HG02970 (cell line): ENCODE measurements at regions not wholly inside any gene's neighbourhood (a gene's known extent, or its start where the extent isn't known, plus 50 kb on each side); places are given as distances from the start of the nearest gene placed in this dataset.

ENCODE experiments used
- ATAC-seq: cut with Tn5 transposase; IDR thresholded peaks from one replicate; pipeline ENCODE4 v1.9.1; 2021; ENCODE audit warnings: mild to moderate bottlenecking, moderate library complexity, moderate number of reproducible peaks; ENCODE audit not compliant: unreplicated experiment, low FRiP score

DNA sequence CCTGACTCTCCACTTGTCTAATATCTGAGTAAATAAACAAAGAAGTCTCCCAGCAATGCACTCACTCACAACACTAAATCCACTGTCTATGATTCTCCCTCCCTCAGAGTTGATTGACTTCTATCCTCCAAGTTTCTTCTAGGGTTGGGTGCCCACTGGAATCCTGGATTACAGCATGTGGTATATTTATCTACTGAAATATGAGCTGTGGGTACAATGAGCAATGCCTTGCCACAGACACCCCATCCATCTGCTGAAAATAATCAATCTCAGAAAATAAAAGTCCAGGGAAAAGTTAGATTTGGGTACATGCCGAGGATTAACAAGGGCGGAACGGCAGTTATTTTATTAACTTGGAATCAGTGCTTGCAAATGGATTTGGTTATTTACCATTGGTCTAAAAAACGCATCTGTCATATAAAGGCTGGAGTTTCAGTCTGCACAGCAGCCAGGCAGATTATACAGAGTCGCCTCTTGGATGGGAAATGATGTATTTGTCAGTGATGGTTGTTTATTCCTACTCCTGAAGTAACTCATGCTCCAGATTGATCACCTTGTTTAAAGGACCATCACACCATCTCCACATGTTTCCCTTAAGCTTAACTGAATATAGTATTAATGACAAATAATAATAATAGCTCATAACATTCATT is 193.9 kb upstream of the SOX9 start:
- no peak for ATAC-seq

DNA sequence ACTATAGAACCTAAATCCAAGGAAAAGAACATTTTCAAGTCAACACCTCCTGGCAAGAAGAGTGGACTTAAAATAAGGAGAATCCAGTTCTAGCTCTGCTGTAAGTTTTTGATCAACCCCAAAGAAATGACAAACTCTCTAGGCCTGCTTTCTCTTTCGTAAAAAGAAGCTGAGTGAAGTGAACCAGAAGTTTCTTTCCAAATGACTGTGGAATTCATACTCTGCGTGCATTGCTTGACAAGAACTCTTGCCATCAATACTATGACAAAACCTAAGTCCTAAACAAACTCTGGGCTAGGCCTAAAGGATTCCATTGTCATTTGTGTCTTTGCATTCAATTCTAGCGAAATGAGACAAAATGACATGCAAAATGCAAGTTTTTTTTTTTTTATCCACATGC is 187.5 kb upstream of the SOX9 start:
- no peak for ATAC-seq

DNA sequence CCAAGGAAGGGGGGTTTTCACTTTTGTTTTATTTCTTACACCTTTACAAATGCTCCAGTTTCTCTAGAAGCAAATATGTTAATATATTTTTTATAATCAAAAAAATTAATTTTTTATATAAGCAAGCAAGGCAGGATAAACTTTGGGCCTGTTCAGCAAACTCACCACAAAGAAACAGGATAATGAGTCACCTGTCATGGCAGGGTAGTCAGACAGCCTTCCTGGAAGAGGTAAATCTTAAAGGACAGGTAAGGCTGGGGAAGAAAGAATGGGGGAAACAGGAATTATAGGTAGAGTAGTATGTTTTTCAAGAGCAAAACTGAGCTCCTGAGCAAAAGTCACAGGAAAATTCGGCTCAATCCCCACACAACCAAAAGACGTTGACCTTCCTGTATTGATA is 186.3 kb upstream of the SOX9 start:
- ATAC-seq, result no peak

DNA sequence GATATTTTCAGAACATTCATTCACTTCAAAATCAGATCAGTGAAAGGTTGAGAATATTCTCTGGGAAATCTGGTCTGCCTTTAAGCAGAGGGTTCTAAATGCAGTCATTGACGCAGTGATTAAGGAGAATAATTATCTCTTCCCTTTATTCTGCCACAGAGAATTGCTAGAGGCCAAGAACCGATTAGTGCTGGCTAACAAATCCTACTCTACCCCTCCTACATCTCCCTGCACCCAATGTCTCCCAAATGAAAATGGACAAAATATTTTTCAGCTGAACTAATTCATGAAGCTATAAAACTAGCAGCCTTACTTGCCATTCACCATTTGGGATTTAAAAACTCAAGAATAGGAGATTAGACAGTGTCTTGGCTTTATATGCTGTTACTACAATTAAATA is 185.5 kb upstream of the SOX9 start:
- ATAC-seq, result no peak

DNA sequence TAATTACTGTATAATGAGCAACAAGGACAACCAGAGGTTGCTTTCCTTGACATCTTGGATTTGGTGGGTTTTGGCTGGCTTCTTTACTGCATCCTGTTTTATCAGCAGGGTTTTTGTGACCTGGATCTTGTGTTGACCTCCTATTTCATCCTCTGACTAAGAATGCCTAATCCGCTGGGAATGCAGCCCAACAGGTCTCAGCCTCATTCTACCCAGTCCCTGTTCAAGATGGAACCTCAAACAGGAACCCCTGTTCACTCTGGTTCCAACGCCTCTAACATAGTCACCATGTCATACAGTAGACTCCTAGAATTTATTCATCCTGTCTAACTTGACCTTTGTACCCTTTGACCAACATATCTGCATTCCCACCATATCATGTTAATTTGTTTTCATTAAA is 183.8 kb upstream of the SOX9 start:
- ATAC-seq, result no peak

DNA sequence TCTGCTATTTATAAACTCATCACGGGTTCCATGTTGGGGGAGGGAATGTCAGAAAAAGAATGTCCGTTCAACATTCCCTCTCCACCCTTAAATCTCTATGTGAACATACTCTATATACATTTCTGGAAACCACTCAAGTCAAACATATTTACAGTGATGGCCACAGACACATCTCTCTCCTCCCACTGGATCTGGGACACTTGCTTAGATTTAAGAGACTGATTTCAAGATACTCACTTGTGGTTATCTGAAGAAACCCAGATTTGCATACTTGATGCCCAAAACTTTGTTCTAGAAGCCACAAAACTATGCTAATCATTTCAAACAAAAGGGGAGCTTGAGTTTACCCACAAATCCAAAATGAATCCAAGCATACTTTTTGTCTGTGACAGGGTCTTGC is 182.9 kb upstream of the SOX9 start:
- no peak for ATAC-seq

DNA sequence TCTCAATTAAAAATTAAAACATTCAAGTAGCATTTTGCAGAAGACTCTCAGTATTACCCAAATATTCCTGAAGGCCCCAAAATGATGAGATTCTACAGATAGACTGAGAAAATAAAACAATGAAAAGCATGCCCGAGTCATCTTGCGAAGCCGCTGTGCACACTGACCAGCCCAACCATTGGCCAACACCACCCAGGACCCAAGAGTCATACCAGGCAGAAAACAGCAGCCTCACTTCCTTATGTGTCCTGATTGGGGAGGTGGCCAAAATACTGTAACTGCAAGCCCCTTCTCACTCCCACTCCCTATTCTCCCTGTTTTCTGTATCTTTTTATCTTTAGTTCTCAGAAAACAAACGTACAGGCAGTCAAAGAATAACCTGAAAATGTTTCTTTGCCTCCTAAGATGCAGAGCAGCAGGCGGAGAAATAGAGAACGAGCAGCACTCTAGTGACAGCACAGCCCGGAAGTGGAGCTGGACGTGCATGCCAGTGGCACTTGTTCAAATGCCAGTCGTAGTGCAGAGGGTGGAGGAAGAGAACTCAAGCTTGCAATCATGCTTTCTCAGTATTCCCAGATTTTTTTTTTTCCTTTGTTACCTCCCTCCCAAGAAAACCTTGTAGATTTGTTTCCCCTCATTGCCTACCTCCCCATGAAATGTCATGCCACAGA is 182.3 kb upstream of the SOX9 start:
- ATAC-seq, result no peak

DNA sequence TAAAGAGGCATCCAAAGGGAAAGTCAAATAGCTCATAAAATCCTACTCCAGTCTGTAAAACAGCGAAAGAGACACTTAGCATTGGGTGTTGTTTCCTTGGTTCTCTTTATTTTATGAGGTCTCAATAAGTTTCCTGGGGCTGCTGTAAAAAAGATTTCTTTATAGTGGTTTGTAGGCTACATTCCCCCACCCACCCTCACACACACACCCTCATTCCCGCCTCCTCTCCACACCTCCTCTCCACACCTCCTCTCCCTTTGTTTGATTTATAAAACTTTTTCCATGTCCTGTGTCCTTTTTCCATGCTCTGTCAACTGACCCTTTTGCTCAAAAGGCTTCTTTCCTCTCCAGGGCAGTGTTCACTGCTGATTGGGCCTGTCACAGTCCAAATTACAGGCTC is 178.9 kb upstream of the SOX9 start:
- no peak for ATAC-seq

DNA sequence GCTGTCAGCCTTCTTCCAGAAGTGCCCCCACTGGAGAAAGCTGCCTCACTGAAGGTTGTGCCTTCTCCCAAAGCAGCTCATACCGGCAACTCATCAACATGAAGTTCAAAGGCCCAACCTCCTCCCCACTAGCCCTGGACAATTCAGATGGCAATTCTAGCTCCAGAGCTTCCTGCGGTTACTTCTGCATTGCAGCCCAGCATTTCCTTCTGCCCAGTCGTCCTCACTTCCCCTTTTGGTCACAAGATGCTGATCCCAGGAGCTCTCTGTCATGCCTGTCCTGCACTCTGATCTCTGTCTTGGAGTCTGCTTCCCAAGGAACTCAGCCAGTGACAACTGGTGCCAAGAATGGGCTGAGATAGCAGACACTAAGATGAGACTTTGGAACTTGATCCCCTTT is 178.2 kb upstream of the SOX9 start:
- no peak for ATAC-seq

DNA sequence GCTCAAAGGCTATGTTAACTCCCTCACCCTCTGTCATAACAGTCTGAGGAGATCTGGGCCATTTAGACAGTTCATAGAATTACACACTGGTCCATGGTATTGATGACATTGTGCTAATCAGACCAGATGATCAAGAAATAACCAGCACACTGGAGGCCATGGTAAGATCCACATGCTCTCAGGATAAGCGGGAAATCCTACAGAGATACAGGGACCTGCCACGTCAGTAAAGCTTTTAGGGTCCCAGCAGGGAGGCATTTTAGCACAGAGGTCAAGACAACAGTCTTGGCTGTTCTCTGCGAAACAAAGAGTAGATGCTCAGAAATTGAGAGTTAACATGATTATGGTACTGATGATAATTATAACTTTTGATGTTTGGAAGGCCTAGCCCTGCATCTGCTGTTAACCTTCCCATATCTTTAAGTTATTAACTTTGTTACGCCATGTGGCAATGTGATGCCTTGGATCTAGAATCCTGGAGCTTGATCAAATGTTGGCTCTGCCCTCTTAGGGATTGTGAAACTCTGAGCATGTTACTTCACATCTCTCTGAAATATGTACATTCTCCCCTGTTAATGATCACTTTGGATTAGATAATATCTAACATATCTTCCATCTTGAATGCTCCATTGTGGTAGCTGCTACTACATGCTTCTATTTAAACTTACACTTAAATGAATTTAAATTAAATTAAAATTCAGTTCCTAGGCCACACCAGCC is 172.0 kb upstream of the SOX9 start:
- ATAC-seq, result no peak

DNA sequence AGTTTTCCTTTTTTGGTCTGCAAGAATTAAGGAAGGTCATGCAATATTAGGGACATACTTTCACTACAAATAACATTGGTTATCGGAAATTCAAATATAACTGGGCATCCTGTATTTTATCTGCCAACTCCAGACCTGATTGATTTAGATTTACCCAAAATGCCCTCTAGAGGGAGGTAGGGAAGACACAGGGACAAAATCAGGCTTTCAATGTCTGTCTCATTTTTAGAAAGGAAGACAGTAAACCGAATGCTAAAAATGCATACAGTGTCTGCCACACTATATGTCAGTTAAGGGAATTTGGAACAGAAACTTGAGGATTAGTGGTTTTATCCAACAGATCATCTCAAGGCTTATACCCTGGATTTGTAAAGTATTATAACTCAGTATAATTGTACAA is 161.7 kb upstream of the SOX9 start:
- no peak for ATAC-seq

DNA sequence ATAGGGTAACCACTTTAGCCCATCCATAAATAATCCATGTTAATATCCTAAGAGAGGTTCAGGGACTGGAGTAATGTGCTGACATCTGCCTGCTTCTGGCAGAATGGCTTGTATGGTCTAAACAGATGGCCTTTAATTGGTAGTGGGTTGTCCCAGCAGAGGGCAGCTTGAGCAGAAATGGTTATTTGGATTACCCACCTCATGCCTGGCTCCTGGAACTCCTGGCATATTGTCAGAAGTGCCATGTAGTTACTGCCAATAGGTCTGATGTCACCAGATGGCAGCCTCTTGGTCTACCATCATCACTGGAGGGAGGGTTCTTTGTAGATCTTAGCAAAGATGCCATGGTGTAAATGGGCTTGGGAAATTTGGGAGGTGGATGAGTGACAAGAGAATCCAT is 157.5 kb upstream of the SOX9 start:
- no peak for ATAC-seq

DNA sequence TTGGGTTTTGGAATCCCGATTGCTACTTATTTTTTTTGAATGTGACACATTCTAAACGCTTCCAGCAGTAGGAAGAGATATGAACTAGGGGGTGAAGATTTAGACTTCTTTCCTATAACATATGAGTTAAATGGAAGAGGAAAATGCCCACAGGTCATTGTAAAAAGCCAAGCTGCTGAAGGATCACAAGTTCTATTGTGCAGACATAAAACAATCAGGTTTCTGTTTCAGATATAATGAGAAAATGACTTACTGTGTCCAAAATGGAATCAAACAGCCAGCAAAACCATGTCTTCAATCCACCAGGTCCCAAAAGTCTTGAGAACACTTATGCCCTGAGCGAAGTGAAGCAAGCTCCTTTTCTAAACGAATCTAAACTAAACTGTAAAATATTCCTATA is 157.0 kb upstream of the SOX9 start:
- no peak for ATAC-seq

DNA sequence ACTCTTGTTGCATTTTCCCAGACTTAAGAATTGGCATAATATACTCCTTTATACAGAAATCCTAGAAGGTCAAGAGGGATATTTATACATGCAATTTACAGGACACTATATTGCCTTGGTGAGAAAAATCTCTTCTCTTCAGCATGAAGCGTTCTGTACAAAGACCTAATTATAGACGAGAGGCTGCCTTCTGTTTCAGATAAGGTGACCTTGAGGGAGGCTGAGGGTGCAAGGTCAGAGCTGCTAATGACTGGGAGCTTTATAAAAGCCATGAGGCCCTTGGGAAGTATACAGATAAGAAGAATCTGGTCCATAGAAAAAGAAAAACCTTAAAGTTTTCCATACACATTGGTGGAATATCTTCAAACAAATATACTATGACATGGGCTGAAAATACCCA is 156.3 kb upstream of the SOX9 start:
- ATAC-seq, result no peak

DNA sequence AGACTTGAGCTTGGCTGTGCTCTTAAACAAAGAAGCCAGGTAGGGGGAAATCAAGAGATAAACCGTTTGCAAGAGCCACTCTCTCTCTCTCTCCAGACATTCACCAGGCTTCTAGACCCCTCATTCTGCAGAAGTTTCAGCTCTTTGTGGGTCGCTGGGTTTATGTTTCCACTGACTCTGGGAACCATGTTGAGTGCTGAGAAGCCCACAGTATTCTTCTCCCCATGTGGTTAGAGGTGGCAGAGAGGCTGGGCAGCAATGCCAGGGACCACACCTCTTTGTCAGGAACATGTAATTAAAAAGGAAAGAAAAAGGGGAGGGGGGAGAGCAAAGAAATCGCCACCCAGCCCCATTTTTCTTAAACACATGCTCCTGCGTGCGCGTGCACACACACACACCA is 154.8 kb upstream of the SOX9 start:
- no peak for ATAC-seq

DNA sequence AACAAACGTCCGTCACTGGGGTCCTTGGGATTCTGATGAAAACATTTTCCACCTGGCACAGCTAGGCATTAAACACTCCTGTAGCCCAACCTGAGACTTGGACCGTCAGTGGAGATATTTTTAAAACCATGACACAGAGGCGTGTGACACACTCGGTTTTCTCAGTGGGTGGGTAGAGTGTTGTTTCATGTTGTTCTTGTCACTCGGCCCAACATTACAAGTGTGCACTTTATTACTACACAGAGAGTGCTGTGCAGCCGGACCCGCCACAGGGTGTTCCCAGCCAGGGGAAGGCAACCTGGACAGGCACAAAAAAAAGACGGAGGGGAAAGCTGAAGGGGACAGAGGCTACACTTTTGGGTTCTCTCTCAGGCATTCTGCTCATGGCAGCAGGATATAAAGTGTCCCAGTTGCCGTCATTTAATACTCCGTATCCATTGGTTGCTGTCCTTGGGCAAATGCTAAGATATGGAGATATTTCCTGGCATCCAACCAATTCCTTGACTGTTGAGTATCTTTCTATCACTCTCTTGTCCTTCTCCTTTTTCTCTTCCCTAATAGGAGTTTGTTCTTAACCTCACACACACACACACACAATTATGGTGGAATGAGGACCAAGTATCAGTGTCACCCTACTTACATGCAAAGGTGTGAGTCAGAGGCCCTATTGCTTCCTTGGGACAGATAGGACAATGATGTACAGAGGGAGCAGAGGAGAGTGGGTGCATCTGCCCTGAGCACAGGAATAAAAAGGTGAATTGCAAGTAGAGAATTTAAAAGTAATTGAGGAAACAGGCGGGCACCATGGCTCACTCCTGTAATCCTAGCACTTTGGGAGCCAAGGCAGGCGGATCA is 154.1 kb upstream of the SOX9 start:
- no peak for ATAC-seq

DNA sequence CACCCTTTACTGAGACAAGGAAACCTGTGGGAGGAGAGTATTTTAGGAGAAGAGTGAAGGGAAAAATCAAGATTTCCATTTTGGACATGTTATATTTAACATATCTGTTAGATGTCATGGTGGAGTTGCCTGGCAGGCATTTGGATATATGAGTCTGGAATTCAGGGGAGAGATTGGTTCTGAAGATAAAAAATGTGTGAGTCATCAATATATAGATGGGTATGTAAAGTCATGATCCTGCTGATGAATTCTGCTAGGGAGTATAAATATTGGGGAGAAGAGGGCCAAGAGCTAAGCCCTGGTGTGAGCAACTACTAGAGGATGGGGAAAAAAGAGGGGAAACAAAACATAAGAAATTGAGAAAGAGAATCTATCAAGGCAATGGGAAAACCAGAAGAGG is 151.3 kb upstream of the SOX9 start:
- no peak for ATAC-seq

DNA sequence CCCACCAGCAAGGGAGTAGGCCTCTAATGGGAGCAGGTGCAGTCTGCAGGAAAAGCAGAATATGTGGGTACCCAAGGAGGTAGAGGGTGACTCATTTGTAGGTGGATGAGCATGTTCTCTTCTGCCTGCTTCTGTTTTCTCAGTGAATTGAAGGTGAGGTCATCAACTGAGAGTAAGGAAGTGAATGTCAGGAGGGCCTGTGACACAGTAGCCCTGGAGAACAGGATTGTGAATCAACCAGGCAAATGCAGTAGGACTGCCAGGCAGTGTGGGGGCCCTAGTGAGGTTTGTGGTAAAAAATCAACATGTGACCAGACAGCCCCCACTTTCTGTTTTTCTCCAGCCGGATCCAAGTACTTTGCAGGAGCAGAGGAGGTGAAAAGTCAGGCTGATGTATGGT is 150.5 kb upstream of the SOX9 start:
- no peak for ATAC-seq

DNA sequence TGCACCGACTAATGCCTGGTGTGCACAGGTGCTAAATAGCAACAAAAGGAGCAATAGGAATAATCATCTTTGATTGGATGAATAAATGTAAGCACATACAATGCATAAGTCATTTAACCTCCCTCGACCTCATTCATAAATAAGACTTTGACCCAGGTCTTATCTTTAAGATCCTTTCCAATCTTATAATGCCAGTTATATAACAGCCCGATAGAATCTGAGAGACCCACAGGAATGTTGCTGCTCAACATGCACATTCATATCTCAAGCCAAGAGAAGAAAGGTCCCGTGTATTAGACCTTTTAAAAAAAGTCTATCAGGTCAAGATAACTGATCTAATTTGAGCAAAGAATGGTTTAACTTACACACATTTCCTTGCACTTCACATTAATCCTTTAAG is 146.8 kb upstream of the SOX9 start:
- no peak for ATAC-seq

DNA sequence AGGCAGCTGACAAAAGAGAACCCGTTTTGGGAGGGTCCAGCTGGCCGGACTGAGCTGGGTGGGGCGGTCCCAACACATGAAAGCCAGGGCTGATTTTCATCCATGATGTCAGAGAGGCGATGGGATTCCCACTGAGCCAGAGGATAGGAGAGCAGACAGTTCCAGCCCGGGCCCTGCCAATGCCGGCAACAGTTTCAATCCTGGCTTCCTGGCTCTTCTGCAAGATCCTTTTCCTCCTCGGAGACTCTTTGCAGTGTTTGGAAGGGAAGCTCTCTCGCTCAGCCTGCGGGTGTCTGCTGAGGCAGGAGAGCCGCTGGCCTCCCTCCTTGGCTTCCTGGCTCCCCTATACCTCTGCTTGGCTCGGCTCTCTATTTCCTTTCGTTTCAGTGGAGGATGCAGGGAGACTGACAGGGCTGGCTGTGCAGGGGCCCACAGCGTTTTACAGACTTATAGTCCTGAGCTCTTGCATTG is 145.5 kb upstream of the SOX9 start:
- ATAC-seq, result no peak
